Activated T-cell treated with anti-CD3 and anti-CD28 coated beads for 1 hour (primary cell): ENCODE measurements at regions not wholly inside any gene's neighbourhood (a gene's known extent, or its start where the extent isn't known, plus 50 kb on each side); places are given as distances from the start of the nearest gene placed in this dataset.
"Not testable (repeated sequence)": the region's sequence is repeated elsewhere in the genome, so short reads cannot be mapped to it uniquely, and the experiment has no call there.

Experiments
- DNase-seq: peaks from one replicate; pipeline ENCODE4 v3.0.0-alpha.2; 2020; ENCODE audit warnings: low read depth

DNA sequence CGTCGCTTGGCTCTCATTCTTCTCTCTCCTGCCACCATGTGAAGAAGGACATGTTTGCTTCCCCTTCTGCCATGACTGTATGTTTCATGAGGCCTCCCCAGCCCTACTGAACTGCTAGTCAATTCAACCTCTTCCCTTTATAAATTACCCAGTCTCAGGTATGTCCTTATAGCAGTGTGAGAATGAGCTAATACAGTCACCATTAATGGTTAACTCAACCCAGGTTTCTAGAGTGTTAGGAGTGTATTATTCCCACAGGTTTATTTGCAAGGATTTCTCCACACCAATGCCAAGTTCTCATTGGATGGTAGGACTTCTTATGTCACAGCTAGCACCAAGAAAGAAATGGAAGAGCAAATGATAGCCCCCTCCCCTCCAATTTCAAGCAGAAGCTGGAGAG is 71.9 kb downstream of the DYNAP start:
- no peak for DNase-seq

DNA sequence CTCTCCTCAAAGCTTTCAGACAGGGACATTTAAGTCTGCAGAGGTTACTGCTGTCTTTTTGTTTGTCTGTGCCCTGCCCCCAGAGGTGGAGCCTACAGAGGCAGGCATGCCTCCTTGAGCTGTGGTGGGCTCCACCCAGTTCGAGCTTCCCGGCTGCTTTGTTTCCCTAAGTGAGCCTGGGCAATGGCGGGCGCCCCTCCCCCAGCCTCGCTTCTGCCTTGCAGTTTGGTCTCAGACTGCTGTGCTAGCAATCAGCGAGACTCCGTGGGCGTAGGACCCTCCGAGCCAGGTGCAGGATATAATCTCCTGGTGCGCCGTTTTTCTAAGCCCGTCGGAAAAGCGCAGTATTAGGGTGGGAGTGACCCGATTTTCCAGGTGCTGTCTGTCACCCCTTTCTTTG is 78.7 kb downstream of the DYNAP start:
- not testable (repeated sequence) for DNase-seq

DNA sequence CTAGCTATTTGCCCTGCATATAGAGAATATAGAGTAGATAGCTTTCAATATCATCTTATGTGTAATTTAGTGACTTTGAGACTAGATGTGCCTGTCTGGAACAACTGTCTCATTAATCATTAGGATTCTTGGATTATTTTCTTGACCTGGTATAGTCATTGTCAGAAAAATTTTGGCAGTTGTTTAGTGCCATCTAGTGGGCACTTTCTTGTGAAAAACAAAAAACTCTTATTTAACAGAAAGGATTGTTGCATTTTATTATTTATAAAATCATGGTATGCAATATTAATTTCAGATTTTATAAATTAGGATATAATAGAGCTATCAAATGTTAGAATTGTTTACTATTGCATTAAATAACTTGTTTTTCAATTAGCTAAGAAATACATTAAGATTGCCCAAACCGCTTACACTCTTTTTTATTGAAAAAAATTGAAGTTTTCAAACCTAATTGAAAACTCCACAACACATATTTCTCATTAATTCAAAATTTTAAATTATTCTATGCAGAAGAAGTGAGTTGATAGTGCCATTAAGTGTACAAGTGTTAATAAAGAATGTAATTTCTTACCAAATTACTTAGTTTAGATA is 80.3 kb downstream of the DYNAP start:
- no peak for DNase-seq

DNA sequence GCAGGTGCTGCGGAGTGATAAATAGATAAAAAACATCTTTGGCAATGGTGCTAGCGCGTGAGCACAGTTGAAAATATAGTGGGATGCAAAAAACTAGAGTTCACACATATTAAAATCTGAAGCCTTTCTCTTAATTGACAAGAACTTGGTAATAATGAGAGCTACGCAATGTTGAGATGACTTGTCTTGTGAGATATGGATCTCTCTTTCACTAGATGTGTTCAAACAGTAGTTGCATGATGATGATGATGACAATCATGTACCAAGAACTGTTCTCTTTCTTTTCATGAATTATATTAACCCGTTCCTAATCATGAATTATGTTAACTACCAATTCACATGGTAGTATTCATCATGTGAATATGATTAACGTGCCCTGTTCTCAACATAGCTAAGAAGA is 81.1 kb downstream of the DYNAP start:
- DNase-seq, result no peak

DNA sequence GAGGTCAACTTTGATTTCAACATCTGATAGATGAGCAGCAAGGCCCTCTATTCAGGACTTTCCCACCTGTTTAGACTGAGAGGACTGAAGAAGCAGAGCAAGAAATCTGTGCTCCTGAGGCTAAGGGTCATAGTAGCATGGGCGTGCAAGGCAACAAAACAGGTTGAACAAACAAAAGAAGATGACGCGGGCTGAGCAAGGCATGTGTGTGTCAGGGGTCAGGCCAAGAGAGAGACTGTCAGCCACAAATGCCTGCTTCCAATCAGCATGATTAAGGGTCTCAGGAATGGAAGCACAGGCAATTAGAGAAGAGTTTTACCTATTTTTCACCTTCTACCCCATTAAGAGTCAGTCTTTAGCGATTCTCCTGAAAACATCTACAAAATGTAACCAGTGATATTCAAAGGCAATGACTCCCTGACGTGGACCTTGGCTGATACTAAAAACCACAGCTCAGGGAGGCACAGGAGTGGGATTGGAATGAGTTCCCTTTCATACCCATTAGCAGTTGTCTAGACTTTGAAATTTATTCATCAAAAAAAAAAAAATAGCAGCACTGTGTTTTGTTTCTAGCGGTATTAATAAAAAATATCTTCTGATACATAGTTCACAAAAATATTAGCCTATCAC is 81.9 kb downstream of the DYNAP start:
- DNase-seq, result no peak

DNA sequence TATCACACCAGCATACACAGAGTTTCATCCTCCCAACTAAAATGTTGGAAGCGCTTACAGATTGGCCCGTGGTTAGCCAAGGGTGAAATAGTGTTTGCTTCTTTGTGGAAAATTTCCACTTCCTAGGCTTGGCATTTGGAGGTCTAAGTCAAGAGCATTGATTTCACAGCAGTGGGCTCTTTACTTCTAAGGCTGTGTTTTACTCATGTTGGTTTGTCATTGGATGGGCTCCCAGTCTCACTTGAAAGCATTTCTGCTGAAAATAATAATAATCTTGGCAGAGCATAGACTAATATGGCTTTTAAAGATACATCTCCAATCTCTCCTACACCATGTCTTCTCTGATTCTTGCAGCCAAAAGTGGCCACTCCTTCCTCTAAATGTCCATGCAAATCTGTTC is 82.9 kb downstream of the DYNAP start:
- no peak for DNase-seq

GRCh38 chr18:54675076-54675475 is 84.0 kb downstream of the DYNAP start:
- DNase-seq, result no peak

DNA sequence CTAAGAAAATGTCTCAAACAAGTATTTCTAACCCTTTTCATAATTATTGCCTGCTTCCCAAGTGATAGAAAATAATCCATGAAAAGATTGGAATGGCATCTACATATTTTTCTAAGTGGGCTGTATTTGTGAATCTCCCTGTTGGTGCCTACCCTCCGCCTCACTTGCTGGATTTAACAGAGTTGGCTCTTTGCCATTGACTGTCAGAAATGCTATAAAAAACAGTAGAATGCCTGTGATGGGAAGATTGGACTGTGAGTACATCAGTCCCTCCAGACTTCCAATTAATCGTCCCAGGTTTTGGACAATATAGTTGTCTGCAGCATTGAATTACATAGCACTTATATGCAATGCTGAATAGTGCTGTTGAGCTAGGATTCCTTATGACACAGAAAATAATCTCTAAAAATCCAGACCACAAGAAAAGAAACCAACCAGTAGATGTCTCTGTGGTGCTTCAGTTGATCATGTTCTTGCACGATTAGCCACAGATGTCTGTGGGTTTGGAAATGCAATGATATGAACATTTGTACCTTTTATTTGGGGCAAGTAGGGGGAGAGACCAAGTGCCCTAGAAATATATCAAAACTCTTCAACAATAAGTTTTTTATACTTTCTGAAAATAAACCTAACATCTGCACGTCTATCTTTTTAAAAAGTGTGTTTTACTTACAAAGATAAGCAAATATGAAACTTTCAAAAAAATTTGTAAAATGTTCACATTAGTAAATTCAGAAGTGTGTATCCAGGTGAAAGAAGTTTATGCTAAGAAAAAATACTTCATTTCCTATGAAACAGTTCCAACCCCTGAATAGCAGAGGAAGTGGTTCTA is 88.5 kb downstream of the DYNAP start:
- no peak for DNase-seq

GRCh38 chr18:54684784-54685183 is 93.7 kb downstream of the DYNAP start:
- DNase-seq, result no peak

DNA sequence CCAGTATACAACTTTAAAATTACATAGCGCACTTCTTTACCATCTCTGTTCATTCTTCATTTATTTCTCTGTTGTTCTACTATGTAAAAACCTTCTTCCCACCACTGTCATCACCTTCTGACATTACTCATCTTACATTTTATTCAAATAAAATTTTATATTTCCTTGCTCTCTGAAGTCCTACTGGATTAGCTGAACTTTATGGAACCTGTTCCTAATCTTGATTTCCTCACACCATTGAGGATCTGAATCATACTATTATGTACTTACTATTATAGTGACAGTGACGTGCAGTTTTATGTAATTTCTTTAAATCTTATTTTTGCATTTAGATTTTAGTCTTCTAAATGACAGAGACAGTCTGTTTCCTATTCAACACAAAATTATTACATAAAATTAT is 98.3 kb downstream of the DYNAP start:
- no peak for DNase-seq

- DNase-seq, result no peak
Measured at GRCh38 chr18:54690198-54690597, 99.2 kb downstream of the DYNAP start.

DNA sequence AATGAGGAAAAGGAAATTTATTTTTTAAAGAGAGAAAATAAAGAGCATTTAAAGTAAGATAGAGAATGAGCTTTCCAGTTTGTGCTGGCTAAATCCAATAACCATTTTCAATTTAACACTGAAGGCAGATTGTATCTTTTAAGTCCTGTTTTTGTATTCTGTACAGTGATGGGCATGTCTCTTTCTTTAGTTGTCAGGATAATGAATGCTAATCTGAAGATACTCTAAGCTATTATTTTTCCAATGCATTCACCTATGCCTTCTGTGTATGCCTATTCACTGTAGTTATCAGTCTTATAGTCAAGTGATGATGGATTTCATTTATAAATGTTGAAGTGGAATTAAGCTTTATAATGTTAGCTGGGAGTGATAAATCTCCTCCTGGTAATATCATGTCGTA is 101.4 kb downstream of the DYNAP start:
- no peak for DNase-seq

- DNase-seq, result no peak
Measured at GRCh38 chr18:54696616-54697293, 105.7 kb downstream of the DYNAP start.

DNA sequence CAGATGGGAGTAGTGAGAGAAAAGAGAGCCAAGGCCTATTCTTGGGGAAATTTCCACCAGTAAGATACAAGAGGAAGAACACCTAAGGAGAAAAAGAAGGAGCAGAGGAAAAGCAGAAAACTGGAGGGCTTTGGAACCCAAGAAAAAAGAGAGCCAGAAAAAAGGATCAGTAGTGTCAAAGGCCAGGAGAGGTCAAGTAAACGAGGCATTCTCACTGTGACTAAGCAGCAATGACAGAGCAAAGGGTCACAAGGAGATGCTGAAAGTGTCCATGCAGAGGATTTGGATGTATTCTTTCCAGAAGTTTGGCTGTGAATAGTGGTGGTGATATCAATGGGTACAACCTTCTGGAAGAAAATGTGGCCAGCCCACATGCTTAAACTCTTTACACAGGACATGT is 109.5 kb downstream of the DYNAP start:
- no peak for DNase-seq

DNA sequence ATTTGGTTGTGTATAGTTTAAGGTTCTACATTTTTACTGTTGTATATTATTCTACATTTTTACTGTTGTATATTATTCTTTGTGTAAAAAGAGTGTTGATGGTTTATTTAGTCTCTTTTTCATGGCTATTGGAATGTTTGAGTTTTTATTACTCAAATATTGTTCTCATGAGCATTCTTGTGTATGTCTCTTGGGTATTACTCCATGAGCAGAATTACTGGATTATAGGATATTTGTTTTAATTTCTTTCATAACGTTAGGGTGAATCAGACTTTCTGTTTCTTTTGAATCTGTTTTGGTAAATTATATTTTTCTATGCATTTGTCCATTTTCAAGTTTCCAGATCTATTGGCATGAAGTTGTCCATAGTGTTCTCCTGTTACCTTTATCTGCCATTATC is 111.6 kb downstream of the DYNAP start:
- DNase-seq, result no peak

- DNase-seq, result no peak
Measured at GRCh38 chr18:54710074-54710899, 118.0 kb upstream of the RAB27B start.

DNA sequence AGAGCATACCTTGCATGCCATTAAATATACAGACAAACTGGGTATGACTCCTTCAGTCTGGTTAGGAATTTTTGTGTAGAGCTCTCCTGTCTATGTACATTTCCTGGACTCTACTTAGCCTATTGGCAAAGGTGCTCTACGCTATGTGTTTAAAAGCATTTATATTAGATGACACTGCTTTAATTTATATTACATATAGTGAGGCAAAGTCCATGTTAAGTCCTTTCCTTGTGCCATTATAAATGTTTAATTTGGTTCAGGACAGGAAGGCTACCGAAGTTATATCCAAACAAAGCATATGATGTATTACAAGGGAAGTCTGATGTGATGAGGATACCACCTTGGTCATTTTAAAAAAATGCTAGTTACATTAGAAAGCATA is 117.4 kb upstream of the RAB27B start:
- no peak for DNase-seq

- DNase-seq, result no peak
Measured at GRCh38 chr18:54712306-54712705, 116.0 kb upstream of the RAB27B start.

DNA sequence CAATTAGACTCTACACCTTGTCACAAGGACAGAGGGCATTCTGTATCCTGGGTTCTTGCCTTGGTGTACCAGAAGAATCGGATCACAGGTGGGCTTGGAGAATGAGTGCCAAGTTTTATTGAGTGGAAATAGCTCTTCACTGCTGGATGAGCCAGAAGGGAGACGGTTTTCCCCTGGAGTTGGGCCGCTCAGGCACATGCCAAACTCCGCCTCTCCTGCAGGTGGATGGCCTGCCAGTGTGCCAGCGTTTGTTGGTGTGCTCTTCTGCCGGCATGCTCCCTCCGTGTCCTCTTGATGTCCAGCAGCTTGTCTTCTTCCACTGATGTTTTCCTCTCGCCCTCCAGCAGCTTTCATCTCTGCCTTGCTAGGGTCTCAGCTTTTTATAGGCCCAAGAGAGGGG is 115.5 kb upstream of the RAB27B start:
- DNase-seq, result no peak

DNA sequence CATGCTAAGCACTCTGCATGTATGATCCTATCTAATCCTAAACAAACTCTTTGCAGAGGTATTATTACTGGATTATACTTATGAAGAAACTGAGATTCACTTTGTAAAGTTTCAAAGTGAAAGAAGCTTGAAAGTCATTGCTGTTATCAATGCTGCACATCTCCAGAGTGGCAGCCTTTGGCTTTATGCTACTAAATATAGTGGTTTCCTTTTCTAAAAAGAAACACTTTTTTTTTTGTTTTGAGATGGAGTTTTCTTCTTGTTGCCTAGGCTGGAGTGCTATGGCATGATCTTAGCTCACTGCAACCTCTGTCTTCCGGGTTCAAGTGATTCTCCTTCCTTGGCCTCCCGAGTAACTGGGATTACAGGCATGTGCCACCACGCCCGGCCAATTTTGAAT is 114.9 kb upstream of the RAB27B start:
- no peak for DNase-seq

GRCh38 chr18:54714851-54715250 is 113.4 kb upstream of the RAB27B start:
- no peak for DNase-seq

DNA sequence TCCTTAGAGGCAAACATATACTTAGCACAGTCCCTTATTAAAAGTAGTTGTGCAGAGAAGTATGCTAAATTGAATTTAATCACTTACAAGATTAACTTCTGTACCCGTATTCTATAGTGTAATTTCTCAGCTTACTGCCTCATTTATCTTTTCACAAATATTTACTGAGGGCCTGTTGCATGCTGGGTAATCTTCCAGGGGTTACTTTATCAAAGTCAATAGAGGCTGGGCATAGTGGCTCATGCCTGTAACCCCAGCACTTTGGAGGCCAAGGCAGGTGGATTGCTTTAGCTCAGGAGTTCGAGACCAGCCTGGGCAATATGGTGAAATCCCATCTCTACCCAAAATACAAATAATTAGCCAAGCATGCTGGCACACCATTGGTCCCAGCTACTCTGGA is 111.7 kb upstream of the RAB27B start:
- no peak for DNase-seq
